ENCODE measurements at regions not wholly inside any gene's neighbourhood (a gene's known extent, or its start where the extent isn't known, plus 50 kb on each side); places are given as distances from the start of the nearest gene placed in this dataset.

- in situ Hi-C loops (cut with MboI; ENCODE audit: low pct_unique_long_range_greater_than_20kb, low sequenced_read_pairs): no loop called here
- no peak for DNase-seq
Observed at GRCh38 chr2:156647377-156648010, 211.3 kb downstream of the GPD2 start.

GRCh38 chr2:156648522-156648921 is 212.3 kb downstream of the GPD2 start:
- DNase-seq: no peak
- in situ Hi-C loops (cut with MboI; ENCODE audit: low pct_unique_long_range_greater_than_20kb, low sequenced_read_pairs): no loop called here

- in situ Hi-C loops (cut with MboI; ENCODE audit: low pct_unique_long_range_greater_than_20kb, low sequenced_read_pairs): no loop called here
- no peak for DNase-seq
Observed at GRCh38 chr2:156649596-156649995, 213.4 kb downstream of the GPD2 start.

GRCh38 chr2:156652691-156653090 is 216.5 kb downstream of the GPD2 start:
- no peak for DNase-seq
- in situ Hi-C loops (cut with MboI; ENCODE audit: low pct_unique_long_range_greater_than_20kb, low sequenced_read_pairs): no loop called here

- DNase-seq: no peak
- in situ Hi-C loops (cut with MboI; ENCODE audit: low pct_unique_long_range_greater_than_20kb, low sequenced_read_pairs): no loop called here
Observed at GRCh38 chr2:156653675-156654074, 217.5 kb downstream of the GPD2 start.

GRCh38 chr2:156657809-156658208 is 221.6 kb downstream of the GPD2 start:
- in situ Hi-C loops (cut with MboI; ENCODE audit: low pct_unique_long_range_greater_than_20kb, low sequenced_read_pairs): no loop called here
- no peak for DNase-seq

- DNase-seq: no peak
- in situ Hi-C loops (cut with MboI; ENCODE audit: low pct_unique_long_range_greater_than_20kb, low sequenced_read_pairs): no loop called here
Observed at GRCh38 chr2:156659694-156660093, 223.5 kb downstream of the GPD2 start.

- DNase-seq: no peak
- in situ Hi-C loops (cut with MboI; ENCODE audit: low pct_unique_long_range_greater_than_20kb, low sequenced_read_pairs): no loop called here
Observed at GRCh38 chr2:156663757-156664409, 227.7 kb downstream of the GPD2 start.

- in situ Hi-C loops (cut with MboI; ENCODE audit: low pct_unique_long_range_greater_than_20kb, low sequenced_read_pairs): no loop called here
- DNase-seq: no peak
Observed at GRCh38 chr2:156666130-156666785, 230.1 kb downstream of the GPD2 start.

- DNase-seq: no peak
- in situ Hi-C loops (cut with MboI; ENCODE audit: low pct_unique_long_range_greater_than_20kb, low sequenced_read_pairs): no loop called here
Observed at GRCh38 chr2:156670104-156670503, 233.9 kb downstream of the GPD2 start.

- in situ Hi-C loops (cut with MboI; ENCODE audit: low pct_unique_long_range_greater_than_20kb, low sequenced_read_pairs): no loop called here
- no peak for DNase-seq
Observed at GRCh38 chr2:156671706-156672361, 235.7 kb downstream of the GPD2 start.

- in situ Hi-C loops (cut with MboI; ENCODE audit: low pct_unique_long_range_greater_than_20kb, low sequenced_read_pairs): no loop called here
Observed at GRCh38 chr2:156672556-156673332, 236.6 kb downstream of the GPD2 start.

GRCh38 chr2:156673333-156673615 is 237.1 kb downstream of the GPD2 start:
- in situ Hi-C loops (cut with MboI; ENCODE audit: low pct_unique_long_range_greater_than_20kb, low sequenced_read_pairs): no loop called here
- DNase-seq: no peak

More at GRCh38 chr2:156672556-156673332, 236.6 kb downstream of the GPD2 start:
- no peak for DNase-seq

- DNase-seq: no peak
- in situ Hi-C loops (cut with MboI; ENCODE audit: low pct_unique_long_range_greater_than_20kb, low sequenced_read_pairs): no loop called here
Observed at GRCh38 chr2:156673981-156674380, 237.8 kb downstream of the GPD2 start.

GRCh38 chr2:156675896-156676295 is 239.7 kb downstream of the GPD2 start:
- in situ Hi-C loops (cut with MboI; ENCODE audit: low pct_unique_long_range_greater_than_20kb, low sequenced_read_pairs): no loop called here
- DNase-seq: no peak

- no peak for DNase-seq
- in situ Hi-C loops (cut with MboI; ENCODE audit: low pct_unique_long_range_greater_than_20kb, low sequenced_read_pairs): no loop called here
Observed at GRCh38 chr2:156679820-156680219, 243.6 kb downstream of the GPD2 start.

- no peak for DNase-seq
- in situ Hi-C loops (cut with MboI; ENCODE audit: low pct_unique_long_range_greater_than_20kb, low sequenced_read_pairs): no loop called here
Observed at GRCh38 chr2:156680266-156680665, 244.1 kb downstream of the GPD2 start.

- in situ Hi-C loops (cut with MboI; ENCODE audit: low pct_unique_long_range_greater_than_20kb, low sequenced_read_pairs): no loop called here
- DNase-seq: no peak
Observed at GRCh38 chr2:156687126-156687525, 250.9 kb downstream of the GPD2 start.

GRCh38 chr2:156687715-156688114 is 251.5 kb downstream of the GPD2 start:
- in situ Hi-C loops (cut with MboI; ENCODE audit: low pct_unique_long_range_greater_than_20kb, low sequenced_read_pairs): no loop called here
- no peak for DNase-seq

GRCh38 chr2:156689939-156690338 is 253.8 kb downstream of the GPD2 start:
- in situ Hi-C loops (cut with MboI; ENCODE audit: low pct_unique_long_range_greater_than_20kb, low sequenced_read_pairs): no loop called here
- no peak for DNase-seq
